Fibroblast of the aortic adventitia (primary cell): ENCODE measurements at regions not wholly inside any gene's neighbourhood (a gene's known extent, or its start where the extent isn't known, plus 50 kb on each side); places are given as distances from the start of the nearest gene placed in this dataset.
A peak's percentile ranks its signal among the peaks of the same experiment; 100 is the strongest.

Experiments
- DNase-seq: peaks from one replicate; pipeline ENCODE4 v3.0.0-alpha.2; 2010; ENCODE audit warnings: low read depth
- H3K4me3 ChIP-seq: 2 replicates; pipeline ENCODE4 v1.5.1; 2011; ENCODE audit warnings: low read depth, mild to moderate bottlenecking, control low read depth, low read length, moderate library complexity
- TF ChIP-seq, protein P1 (sequence below): IDR thresholded peaks from 2 replicates; pipeline ENCODE4 v1.5.1; 2011; ENCODE audit warnings: mild to moderate bottlenecking, low read length, control low read depth, inconsistent platforms; ENCODE audit not compliant: insufficient read depth

DNA sequence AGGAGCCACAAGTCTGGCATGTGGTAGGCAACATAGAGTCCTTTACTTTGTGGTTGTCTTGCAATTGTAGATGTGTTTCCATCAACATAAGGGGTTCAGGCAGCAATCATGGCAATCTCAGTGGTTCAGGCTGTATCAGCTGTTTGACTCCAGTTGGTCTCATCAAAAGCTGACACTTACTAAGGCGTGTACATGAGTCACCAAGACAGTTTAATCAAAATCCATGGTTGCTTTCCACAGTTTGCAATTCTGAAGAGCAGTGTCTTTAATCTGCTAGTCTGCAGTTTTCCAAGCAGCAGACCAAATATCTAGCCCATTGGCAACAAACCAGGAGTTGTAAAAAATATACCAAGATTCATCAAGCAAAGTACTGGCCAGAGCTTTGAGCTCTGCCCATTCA is 210.2 kb downstream of the MDFIC start:
- TF ChIP-seq, protein P1, sequence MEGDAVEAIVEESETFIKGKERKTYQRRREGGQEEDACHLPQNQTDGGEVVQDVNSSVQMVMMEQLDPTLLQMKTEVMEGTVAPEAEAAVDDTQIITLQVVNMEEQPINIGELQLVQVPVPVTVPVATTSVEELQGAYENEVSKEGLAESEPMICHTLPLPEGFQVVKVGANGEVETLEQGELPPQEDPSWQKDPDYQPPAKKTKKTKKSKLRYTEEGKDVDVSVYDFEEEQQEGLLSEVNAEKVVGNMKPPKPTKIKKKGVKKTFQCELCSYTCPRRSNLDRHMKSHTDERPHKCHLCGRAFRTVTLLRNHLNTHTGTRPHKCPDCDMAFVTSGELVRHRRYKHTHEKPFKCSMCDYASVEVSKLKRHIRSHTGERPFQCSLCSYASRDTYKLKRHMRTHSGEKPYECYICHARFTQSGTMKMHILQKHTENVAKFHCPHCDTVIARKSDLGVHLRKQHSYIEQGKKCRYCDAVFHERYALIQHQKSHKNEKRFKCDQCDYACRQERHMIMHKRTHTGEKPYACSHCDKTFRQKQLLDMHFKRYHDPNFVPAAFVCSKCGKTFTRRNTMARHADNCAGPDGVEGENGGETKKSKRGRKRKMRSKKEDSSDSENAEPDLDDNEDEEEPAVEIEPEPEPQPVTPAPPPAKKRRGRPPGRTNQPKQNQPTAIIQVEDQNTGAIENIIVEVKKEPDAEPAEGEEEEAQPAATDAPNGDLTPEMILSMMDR, result no peak
- H3K4me3 ChIP-seq, result no peak overlapping the region
- DNase-seq, result peak; percentile 11

GRCh38 chr7:115128154-115128553 is 206.3 kb downstream of the MDFIC start:
- TF ChIP-seq, protein P1, result no peak
- DNase-seq, result no peak
- H3K4me3 ChIP-seq, result no peak overlapping the region

- H3K4me3 ChIP-seq, result no peak overlapping the region
- DNase-seq, result no peak
- TF ChIP-seq, protein P1, result no peak
Measured at GRCh38 chr7:115127399-115128021, 205.6 kb downstream of the MDFIC start.

- TF ChIP-seq, protein P1, result no peak
- no peak for DNase-seq
- no peak overlapping the region for H3K4me3 ChIP-seq
Measured at GRCh38 chr7:115125750-115126149, 203.9 kb downstream of the MDFIC start.

DNA sequence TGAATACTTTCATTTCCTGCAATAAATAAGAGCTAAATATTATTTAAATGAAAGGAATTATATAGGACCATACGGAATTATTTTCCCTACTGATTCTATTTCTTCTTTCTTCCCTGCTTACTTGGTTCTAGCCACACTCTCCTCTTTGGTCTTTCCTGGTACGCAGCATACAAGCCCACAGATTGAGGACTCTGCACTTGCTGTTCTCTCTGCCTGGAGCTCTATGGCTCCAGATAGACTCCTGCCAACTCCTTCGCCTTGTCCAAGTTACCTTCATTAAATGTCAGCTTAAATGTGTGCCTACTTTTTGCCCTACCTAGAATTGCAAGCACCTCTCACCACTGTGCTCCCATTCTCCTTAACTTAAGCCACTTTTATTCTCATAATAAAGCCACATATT is 203.4 kb downstream of the MDFIC start:
- TF ChIP-seq, protein P1, result no peak
- DNase-seq, result no peak
- H3K4me3 ChIP-seq, result no peak overlapping the region

DNA sequence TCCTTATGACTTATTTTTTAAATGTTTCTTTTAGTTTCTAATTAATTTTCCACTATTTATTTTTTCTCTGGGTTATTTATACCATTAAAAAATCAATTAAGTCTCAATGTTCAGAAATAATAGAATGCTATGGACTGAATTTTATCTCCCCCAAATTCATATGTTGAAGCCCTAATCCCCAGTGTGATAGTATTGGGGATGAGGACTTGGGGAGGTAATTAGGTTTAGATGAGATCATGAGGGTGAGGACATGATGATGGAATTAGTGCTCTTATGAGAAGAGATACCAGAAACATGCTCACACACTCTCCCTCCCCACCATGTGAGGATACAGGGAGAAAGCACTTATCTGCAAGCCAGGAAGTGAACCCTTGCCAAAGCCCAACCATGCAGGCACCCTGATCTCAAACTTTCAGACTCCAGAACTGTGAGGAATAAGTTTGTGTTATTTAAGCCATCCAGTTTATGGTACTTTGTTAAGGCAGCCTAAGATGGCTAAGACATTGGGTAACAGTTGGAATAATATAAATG is 202.6 kb downstream of the MDFIC start:
- TF ChIP-seq, protein P1, result no peak
- no peak overlapping the region for H3K4me3 ChIP-seq
- peak; percentile 55 for DNase-seq

GRCh38 chr7:115123441-115123840 is 201.5 kb downstream of the MDFIC start:
- no peak for DNase-seq
- TF ChIP-seq, protein P1, result no peak
- H3K4me3 ChIP-seq, result no peak overlapping the region
